Vagina (tissue), 2 donors: ENCODE measurements at regions not wholly inside any gene's neighbourhood (a gene's known extent, or its start where the extent isn't known, plus 50 kb on each side); places are given as distances from the start of the nearest gene placed in this dataset.

Experiments
- CTCF ChIP-seq, 3 experiments: fragments of 450-650 bp in 2 of 3; fragments of 200-600 bp in 1 of 3; sonication (generic) in 1 of 3; IDR thresholded peaks; one replicate each; pipeline ENCODE4 v1.5.1; 2017 to 2019; ENCODE audit warnings: antibody characterized with exemption in 3 of 3, mild to moderate bottlenecking in 2 of 3, moderate library complexity in 2 of 3
- POLR2A ChIP-seq, 2 donors: fragments of 450-650 bp; IDR thresholded peaks; one replicate each; pipeline ENCODE4 v1.6.1; 2017; ENCODE audit warnings: antibody characterized with exemption in 2 of 2, mild to moderate bottlenecking in 2 of 2, moderate library complexity in 2 of 2
- POLR2AphosphoS5 ChIP-seq, 2 donors: sonication (generic); formaldehyde crosslinking; IDR thresholded peaks; one replicate each; pipeline ENCODE4 v1.9.0; 2017; ENCODE audit warnings: antibody characterized with exemption in 2 of 2, mild to moderate bottlenecking in 2 of 2, low read depth in 1 of 2; ENCODE audit not compliant: insufficient read depth in 1 of 2

- TF ChIP-seq CTCF (IDR thresholded peaks at IDR 0.05) (no peak), POLR2A (IDR thresholded peaks at IDR 0.05) (no peak), POLR2AphosphoS5 (IDR thresholded peaks at IDR 0.05; ENCODE audit: insufficient read depth in 1 of 2, low read depth in 1 of 2) (no peak)
These were observed 334.3 kb downstream of the CYP26B1 start for GRCh38 chr2:71813315-71813714.
